Left ventricle myocardium inferior (tissue), 1 donor: ENCODE measurements at regions not wholly inside any gene's neighbourhood (a gene's known extent, or its start where the extent isn't known, plus 50 kb on each side); places are given as distances from the start of the nearest gene placed in this dataset.

Source experiments
- DNase-seq: peaks from one replicate; pipeline ENCODE4 v3.0.0-alpha.2; 2020
- H3K27ac ChIP-seq: fragments of 200-600 bp; replicated peaks from 2 replicates; pipeline ENCODE4 v1.8.0; 2021
- H3K27me3 ChIP-seq: fragments of 200-600 bp; 2 replicates; pipeline ENCODE4 v1.8.0; 2021; ENCODE audit warnings: low read depth
- H3K36me3 ChIP-seq: fragments of 200-600 bp; 2 replicates; pipeline ENCODE4 v1.8.0; 2021
- H3K4me1 ChIP-seq: fragments of 200-600 bp; 2 replicates; pipeline ENCODE4 v1.8.0; 2021
- H3K4me3 ChIP-seq: fragments of 200-600 bp; 2 replicates; pipeline ENCODE4 v1.8.0; 2021; ENCODE audit warnings: mild to moderate bottlenecking, moderate library complexity
- H3K9me3 ChIP-seq: fragments of 200-600 bp; replicated peaks from 2 replicates; pipeline ENCODE4 v1.8.0; 2021
- CTCF ChIP-seq: fragments of 200-600 bp; IDR thresholded peaks from 2 replicates; pipeline ENCODE4 v1.8.0; 2021; ENCODE audit warnings: antibody characterized with exemption, mild to moderate bottlenecking, borderline replicate concordance
- intact Hi-C: fragments of 100-400 bp; cut with micrococcal nuclease; formaldehyde crosslinking; loops from one replicate; pipeline ENCODE4 v1.11.0; 2022
- donor health status: DM: no; HTN: yes; CAD: no; lungs with severe emphysema.

- H3K9me3 ChIP-seq: no peaks in the 10 kb centered on the region
- TF ChIP-seq CTCF: no peak
- intact Hi-C loops: no loop called here
Measured at GRCh38 chr7:46028246-46028645, 107.2 kb upstream of the IGFBP3 start.

GRCh38 chr7:46026741-46027140 is 105.7 kb upstream of the IGFBP3 start:
- no peaks in the 10 kb centered on the region for H3K36me3 ChIP-seq
- H3K27ac ChIP-seq: no peak overlapping the region
- H3K4me3 ChIP-seq: no peak overlapping the region
- TF ChIP-seq CTCF: no peak
- no peaks in the 10 kb centered on the region for H3K4me1 ChIP-seq
- intact Hi-C loops: no loop called here
- no peaks in the 10 kb centered on the region for H3K27me3 ChIP-seq
- DNase-seq: no peak
- no peaks in the 10 kb centered on the region for H3K9me3 ChIP-seq

More at GRCh38 chr7:46028246-46028645, 107.2 kb upstream of the IGFBP3 start:
- H3K36me3 ChIP-seq: no peaks in the 10 kb centered on the region
- H3K27ac ChIP-seq: no peak overlapping the region
- no peaks in the 10 kb centered on the region for H3K27me3 ChIP-seq
- DNase-seq: no peak
- no peak overlapping the region for H3K4me3 ChIP-seq
- H3K4me1 ChIP-seq: no peaks in the 10 kb centered on the region

GRCh38 chr7:46024263-46024916 is 103.3 kb upstream of the IGFBP3 start:
- Histone ChIP-seq H3K4me3 (no peak overlapping the region), H3K4me1 (no peaks in the 10 kb centered on the region), H3K27ac (no peak overlapping the region), H3K9me3 (no peaks in the 10 kb centered on the region), H3K36me3 (no peaks in the 10 kb centered on the region), H3K27me3 (no peaks in the 10 kb centered on the region)
- TF ChIP-seq CTCF: no peak
- intact Hi-C loops: no loop called here
- DNase-seq: no peak

GRCh38 chr7:46022397-46022796 is 101.3 kb upstream of the IGFBP3 start:
- intact Hi-C loops: no loop called here
- no peak for TF ChIP-seq CTCF
- no peaks in the 10 kb centered on the region for H3K27me3 ChIP-seq
- no peak overlapping the region for H3K27ac ChIP-seq
- no peaks in the 10 kb centered on the region for H3K4me1 ChIP-seq
- H3K4me3 ChIP-seq: no peak overlapping the region
- H3K9me3 ChIP-seq: peaks cover 9% of the 10 kb centered on the region
- DNase-seq: no peak
- H3K36me3 ChIP-seq: no peaks in the 10 kb centered on the region

GRCh38 chr7:46015107-46015868 is 94.2 kb upstream of the IGFBP3 start:
- H3K27me3 ChIP-seq: no peaks in the 10 kb centered on the region
- intact Hi-C loops: no loop called here
- peak; percentile 71 for DNase-seq
- H3K4me1 ChIP-seq: peaks cover 13% of the 10 kb centered on the region
- no peak overlapping the region for H3K4me3 ChIP-seq
- TF ChIP-seq CTCF: peak; percentile 13
- peaks cover 9% of the 10 kb centered on the region for H3K9me3 ChIP-seq
- no peak overlapping the region for H3K27ac ChIP-seq
- no peaks in the 10 kb centered on the region for H3K36me3 ChIP-seq
